ENCODE measurements at regions not wholly inside any gene's neighbourhood (a gene's known extent, or its start where the extent isn't known, plus 50 kb on each side); places are given as distances from the start of the nearest gene placed in this dataset.

GRCh38 chr6:100988391-100988984 is 107.4 kb upstream of the ASCC3 start:
- TF ChIP-seq CTCF (conservative IDR thresholded peaks at IDR 0.05): no peak
- no peak for TF ChIP-seq ZFX (IDR thresholded peaks at IDR 0.05)

Data from C4-2B (cell line).